C4-2B (cell line): ENCODE measurements at regions not wholly inside any gene's neighbourhood (a gene's known extent, or its start where the extent isn't known, plus 50 kb on each side); places are given as distances from the start of the nearest gene placed in this dataset.

Experiments
- H3K27ac ChIP-seq: fragments of 450-650 bp; 2 replicates; pipeline ENCODE4 v1.5.1; 2017
- CTCF ChIP-seq: fragments of 450-650 bp; conservative IDR thresholded peaks from 2 replicates; pipeline ENCODE4 v1.5.1; 2017; ENCODE audit warnings: mild to moderate bottlenecking
- ZFX ChIP-seq: fragments of 450-650 bp; IDR thresholded peaks from 2 replicates; pipeline ENCODE4 v1.6.1; 2017

- TF ChIP-seq CTCF (no peak), ZFX (no peak)
- no peak overlapping the region for H3K27ac ChIP-seq
Measured at GRCh38 chr3:176566757-176567156, 630.5 kb downstream of the TBL1XR1 start.

GRCh38 chr3:176562331-176562730 lies 635.0 kb downstream of the TBL1XR1 start:
- H3K27ac ChIP-seq = no peak overlapping the region
- TF ChIP-seq ZFX (no peak), CTCF (no peak)

- no peak overlapping the region for H3K27ac ChIP-seq
- no peak for TF ChIP-seq CTCF
- no peak for TF ChIP-seq ZFX
Measured at GRCh38 chr3:176561826-176562225, 635.5 kb downstream of the TBL1XR1 start.

GRCh38 chr3:176554791-176555654 lies 642.3 kb downstream of the TBL1XR1 start:
- TF ChIP-seq CTCF = no peak
- no peak for TF ChIP-seq ZFX
- H3K27ac ChIP-seq = no peak overlapping the region

GRCh38 chr3:176554264-176554663 lies 643.0 kb downstream of the TBL1XR1 start:
- no peak overlapping the region for H3K27ac ChIP-seq
- TF ChIP-seq CTCF (no peak), ZFX (no peak)

GRCh38 chr3:176526942-176527341 lies 670.3 kb downstream of the TBL1XR1 start:
- TF ChIP-seq ZFX (no peak), CTCF (no peak)
- no peak overlapping the region for H3K27ac ChIP-seq

- H3K27ac ChIP-seq = no peak overlapping the region
- no peak for TF ChIP-seq CTCF
Measured at GRCh38 chr3:176526225-176526624, 671.1 kb downstream of the TBL1XR1 start.
